ENCODE measurements at regions not wholly inside any gene's neighbourhood (a gene's known extent, or its start where the extent isn't known, plus 50 kb on each side); places are given as distances from the start of the nearest gene placed in this dataset.

DNA sequence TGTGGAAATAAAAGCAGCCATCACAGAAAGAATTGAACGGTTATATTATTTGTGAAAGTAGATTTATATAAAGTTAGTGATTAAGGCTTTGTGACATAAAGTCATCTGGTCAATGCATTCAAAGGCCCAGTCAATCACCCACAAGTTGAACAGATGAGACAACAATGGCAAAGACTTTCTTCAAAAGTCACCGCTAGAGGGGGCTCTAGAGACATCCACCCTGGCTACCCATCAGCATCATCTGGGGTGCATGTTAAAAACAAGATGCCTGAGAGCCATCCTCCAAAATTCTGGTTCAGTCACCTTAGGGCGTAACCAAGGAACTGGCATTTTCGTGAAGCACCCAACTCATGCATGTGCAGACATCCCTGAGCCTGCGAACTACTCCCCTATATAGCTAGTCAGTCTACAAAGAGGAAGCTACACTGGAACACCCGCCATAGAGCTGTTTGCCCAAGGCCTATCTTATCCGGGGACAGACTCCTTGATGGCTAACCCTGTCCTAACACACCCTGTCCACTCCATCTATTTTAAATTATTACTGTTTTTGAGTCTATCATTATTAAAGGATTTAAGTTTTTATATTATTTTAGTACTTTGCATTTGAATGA lies 970.5 kb downstream of the UQCRFS1 start:
- no peaks in the 10 kb centered on the region for H3K4me1 ChIP-seq
- H3K36me3 ChIP-seq, result no peaks in the 10 kb centered on the region
- no peak overlapping the region for H3K4me3 ChIP-seq
- intact Hi-C loops (cut with DNase I), result no loop called here
- ATAC-seq (peak in 2 of 4 donors; percentile 26 to 47), DNase-seq (no peak)
- H3K27ac ChIP-seq, result no peak overlapping the region
- no peak for TF ChIP-seq POLR2A (IDR thresholded peaks at IDR 0.05)
- TF ChIP-seq, protein P1, sequence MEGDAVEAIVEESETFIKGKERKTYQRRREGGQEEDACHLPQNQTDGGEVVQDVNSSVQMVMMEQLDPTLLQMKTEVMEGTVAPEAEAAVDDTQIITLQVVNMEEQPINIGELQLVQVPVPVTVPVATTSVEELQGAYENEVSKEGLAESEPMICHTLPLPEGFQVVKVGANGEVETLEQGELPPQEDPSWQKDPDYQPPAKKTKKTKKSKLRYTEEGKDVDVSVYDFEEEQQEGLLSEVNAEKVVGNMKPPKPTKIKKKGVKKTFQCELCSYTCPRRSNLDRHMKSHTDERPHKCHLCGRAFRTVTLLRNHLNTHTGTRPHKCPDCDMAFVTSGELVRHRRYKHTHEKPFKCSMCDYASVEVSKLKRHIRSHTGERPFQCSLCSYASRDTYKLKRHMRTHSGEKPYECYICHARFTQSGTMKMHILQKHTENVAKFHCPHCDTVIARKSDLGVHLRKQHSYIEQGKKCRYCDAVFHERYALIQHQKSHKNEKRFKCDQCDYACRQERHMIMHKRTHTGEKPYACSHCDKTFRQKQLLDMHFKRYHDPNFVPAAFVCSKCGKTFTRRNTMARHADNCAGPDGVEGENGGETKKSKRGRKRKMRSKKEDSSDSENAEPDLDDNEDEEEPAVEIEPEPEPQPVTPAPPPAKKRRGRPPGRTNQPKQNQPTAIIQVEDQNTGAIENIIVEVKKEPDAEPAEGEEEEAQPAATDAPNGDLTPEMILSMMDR (IDR thresholded peaks at IDR 0.05), result peak; percentile 10 to 58 (median 50)
- H3K27me3 ChIP-seq, result no peaks in the 10 kb centered on the region
- H3K9me3 ChIP-seq, result no peaks in the 10 kb centered on the region
- WGBS (ENCODE audit: insufficient coverage, low coverage, low lambda C conversion rate, missing lambda C conversion rate), result 13% methylated on average over 4 of the region's 7 CpGs

DNA sequence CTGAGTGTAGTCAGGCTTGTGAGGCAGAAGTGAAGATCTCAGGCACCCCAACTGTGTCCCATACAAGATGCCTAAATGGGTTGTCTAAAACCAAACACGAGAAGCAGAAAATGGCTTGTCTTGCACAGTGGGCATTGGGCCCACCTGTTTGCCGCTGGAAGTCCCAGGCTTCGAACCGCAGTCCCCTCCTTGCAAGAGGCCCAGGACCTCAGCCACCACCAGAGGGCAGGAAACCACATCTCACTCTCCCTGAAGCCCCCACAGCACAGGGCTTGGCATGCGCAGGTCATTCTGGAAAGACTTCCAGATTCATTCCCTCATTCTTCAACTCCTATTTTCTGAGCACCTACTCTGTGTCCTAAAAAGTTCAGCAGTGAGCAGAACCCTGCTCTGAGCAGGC lies 973.7 kb downstream of the UQCRFS1 start:
- no peak for ATAC-seq
- no peak for DNase-seq
- Histone ChIP-seq H3K4me1 (no peaks in the 10 kb centered on the region), H3K4me3 (no peak overlapping the region), H3K27me3 (no peaks in the 10 kb centered on the region), H3K36me3 (no peaks in the 10 kb centered on the region), H3K27ac (no peak overlapping the region), H3K9me3 (no peaks in the 10 kb centered on the region)
- TF ChIP-seq POLR2A (IDR thresholded peaks at IDR 0.05), result no peak
- TF ChIP-seq, protein P1 (IDR thresholded peaks at IDR 0.05), result no peak
- WGBS (ENCODE audit: insufficient coverage, low coverage, low lambda C conversion rate, missing lambda C conversion rate), result 33% methylated on average over 1 of the region's 5 CpGs
- intact Hi-C loops (cut with DNase I), result no loop called here

DNA sequence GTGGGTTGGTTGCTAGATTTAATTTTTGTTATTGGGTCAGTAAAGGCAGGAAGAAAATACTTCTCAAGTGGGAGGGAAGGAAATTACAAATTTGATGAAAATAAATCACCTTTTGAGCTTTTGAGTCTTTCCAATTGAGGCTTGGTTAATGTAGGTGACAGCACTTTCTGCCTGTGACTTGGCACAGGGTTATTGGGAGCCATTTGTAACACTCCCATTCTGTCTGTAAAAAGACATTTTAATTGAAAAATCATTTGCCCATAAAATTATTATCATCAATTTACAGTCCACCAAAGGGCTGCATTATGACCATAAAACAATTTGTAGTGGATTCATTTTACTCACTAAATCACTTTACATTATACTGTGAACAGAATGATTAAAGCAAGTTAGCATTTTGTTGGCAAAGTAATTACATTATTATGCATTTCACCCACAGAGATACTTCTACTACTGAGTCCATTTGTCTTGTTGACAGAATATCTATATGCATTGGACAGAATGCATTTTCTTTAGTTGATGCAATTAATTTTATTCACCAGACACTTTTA lies 974.6 kb downstream of the UQCRFS1 start:
- H3K27me3 ChIP-seq, result no peaks in the 10 kb centered on the region
- no peaks in the 10 kb centered on the region for H3K9me3 ChIP-seq
- DNase-seq (no peak), ATAC-seq (no peak)
- H3K27ac ChIP-seq, result no peak overlapping the region
- intact Hi-C loops (cut with DNase I), result no loop called here
- no peaks in the 10 kb centered on the region for H3K36me3 ChIP-seq
- no peaks in the 10 kb centered on the region for H3K4me1 ChIP-seq
- no peak for TF ChIP-seq POLR2A (IDR thresholded peaks at IDR 0.05)
- TF ChIP-seq, protein P1 (IDR thresholded peaks at IDR 0.05), result no peak
- no peak overlapping the region for H3K4me3 ChIP-seq

DNA sequence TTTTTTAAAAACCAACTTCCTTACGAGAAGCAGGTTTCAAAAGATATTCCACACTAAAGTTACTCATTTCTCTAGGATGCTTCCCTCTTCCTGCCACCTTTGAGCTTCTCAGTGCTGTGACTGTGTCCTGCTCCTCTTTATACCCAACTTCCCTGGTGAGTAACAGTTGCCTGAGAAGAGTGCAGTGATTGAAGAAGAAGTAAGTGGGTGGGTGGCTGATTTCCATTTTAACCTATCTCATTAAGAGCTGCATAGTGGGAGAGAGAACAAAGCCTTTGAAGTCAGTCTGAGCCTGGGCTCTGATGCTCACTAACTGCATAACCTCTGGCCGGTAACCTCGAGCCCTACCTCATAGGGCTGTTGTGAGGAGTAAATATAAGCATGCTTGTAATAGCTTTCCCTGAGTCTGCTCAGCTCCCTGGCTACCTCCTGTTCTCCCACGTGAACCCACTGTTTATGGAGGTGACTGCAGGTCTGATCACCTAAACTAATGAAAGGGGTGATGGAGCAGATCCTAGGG lies 977.3 kb downstream of the UQCRFS1 start:
- Histone ChIP-seq H3K9me3 (no peaks in the 10 kb centered on the region), H3K36me3 (no peaks in the 10 kb centered on the region), H3K27me3 (no peaks in the 10 kb centered on the region), H3K4me1 (no peaks in the 10 kb centered on the region), H3K4me3 (no peak overlapping the region), H3K27ac (no peak overlapping the region)
- ATAC-seq (no peak), DNase-seq (no peak)
- intact Hi-C loops (cut with DNase I), result no loop called here
- WGBS (ENCODE audit: insufficient coverage, low coverage, low lambda C conversion rate, missing lambda C conversion rate), result 30% methylated on average over 3 of the region's 4 CpGs
- TF ChIP-seq POLR2A (IDR thresholded peaks at IDR 0.05), result no peak
- TF ChIP-seq, protein P1 (IDR thresholded peaks at IDR 0.05), result no peak
